ENCODE measurements at regions not wholly inside any gene's neighbourhood (a gene's known extent, or its start where the extent isn't known, plus 50 kb on each side); places are given as distances from the start of the nearest gene placed in this dataset.
"Not testable (repeated sequence)": the region's sequence is repeated elsewhere in the genome, so short reads cannot be mapped to it uniquely, and the experiment has no call there.

DNA sequence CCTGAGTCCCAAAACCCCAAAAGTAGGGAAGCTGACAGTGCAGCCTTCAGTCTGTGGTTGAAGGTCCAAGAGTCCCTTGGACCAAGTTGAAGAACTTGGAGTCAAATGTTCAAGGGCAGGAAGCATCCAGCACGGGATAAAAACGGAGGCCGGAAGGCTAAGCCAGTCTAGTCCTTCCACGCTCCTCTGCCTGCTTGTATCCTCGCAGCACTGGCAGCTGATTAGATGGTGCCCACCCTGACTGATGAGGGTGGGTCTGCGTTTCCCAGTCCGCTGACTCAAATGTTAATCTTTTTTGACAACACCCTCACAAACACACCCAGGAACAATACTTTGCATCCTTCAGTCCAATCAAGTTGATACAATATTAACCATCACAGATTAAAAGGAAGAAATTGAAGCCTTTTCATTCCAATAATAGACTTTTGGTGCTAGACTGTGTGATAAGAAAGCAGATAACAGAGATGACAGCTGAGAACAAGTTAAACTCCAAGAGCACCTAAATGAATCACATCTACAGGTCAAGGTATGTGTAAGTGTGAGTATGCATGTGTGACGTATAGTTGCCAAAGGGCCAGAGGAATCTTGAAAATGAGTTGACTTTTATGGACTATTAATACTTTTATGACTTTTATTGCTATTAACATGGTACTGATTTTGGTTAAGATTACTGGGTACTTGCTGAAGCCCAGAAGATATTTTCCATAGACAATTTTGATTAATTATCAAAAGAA is 933.5 kb upstream of the SOX9 start:
- Histone ChIP-seq H3K4me3 (ENCODE audit: low read length) (no peak overlapping the region), H3K4me1 (ENCODE audit: insufficient read depth, low read length) (no peaks in the 10 kb centered on the region), H3K9ac (ENCODE audit: low read depth, low read length) (no peak overlapping the region), H3K27ac (ENCODE audit: low read length) (no peak overlapping the region), H3K9me3 (ENCODE audit: insufficient read depth, low read depth, low read length) (no peaks in the 10 kb centered on the region), H3K27me3 (ENCODE audit: insufficient read depth, low read length) (no peaks in the 10 kb centered on the region), H3K36me3 (ENCODE audit: insufficient read depth, low read depth, low read length) (no peaks in the 10 kb centered on the region)

DNA sequence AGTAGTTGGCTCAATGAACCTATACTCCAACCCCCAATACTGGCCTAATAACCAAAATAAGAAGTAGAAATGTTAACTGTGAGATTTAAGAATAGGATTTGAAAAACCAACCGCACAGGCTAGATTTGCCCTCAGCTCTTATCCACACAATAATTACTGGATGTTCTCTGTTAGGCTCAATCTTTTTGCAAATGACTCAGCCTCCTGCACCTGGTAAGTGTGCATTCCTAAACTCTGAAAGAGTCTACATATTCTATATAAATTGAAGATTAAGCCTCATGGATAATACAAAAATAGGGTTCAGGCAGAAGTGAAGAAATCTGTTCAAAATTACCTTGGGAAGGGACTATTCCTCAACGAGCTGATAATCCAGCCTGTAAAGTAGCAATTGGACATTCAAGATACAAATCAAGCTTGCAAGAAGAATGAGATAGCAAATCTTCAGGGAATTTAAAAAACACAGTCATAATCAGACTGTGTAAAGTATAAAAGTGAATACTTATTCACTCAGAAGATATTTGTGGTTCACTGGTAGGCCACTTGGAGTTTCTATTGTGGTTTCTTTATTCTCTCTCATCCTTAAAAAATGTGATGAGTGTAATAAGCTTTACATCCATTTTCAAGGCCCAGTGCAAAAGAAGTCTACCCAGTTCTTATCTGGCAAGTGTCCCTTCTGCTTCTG is 931.9 kb upstream of the SOX9 start:
- no peaks in the 10 kb centered on the region for H3K9me3 ChIP-seq (ENCODE audit: insufficient read depth, low read depth, low read length)
- H3K4me1 ChIP-seq (ENCODE audit: insufficient read depth, low read length): no peaks in the 10 kb centered on the region
- H3K27ac ChIP-seq (ENCODE audit: low read length): no peak overlapping the region
- no peaks in the 10 kb centered on the region for H3K27me3 ChIP-seq (ENCODE audit: insufficient read depth, low read length)
- no peak overlapping the region for H3K4me3 ChIP-seq (ENCODE audit: low read length)
- H3K9ac ChIP-seq (ENCODE audit: low read depth, low read length): no peak overlapping the region
- H3K36me3 ChIP-seq (ENCODE audit: insufficient read depth, low read depth, low read length): no peaks in the 10 kb centered on the region

DNA sequence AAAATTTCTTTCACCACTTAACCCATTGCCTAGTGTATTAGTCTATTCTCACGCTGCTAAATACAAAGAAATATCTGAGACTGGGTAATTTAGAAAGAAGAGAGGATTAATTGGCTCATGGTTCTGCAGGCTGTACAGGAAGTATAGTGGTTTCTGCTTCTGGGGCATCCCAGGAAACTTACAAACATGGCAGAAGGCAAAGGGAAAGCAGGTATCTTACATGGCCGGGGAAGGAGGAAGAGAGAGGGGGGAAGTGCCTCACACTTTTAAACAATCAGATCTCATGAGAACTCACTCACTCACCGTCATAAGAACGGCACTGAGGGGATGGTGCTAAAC is 931.4 kb upstream of the SOX9 start:
- Histone ChIP-seq H3K27ac (ENCODE audit: low read length) (no peak overlapping the region), H3K4me3 (ENCODE audit: low read length) (no peak overlapping the region), H3K27me3 (ENCODE audit: insufficient read depth, low read length) (no peaks in the 10 kb centered on the region), H3K9me3 (ENCODE audit: insufficient read depth, low read depth, low read length) (no peaks in the 10 kb centered on the region), H3K36me3 (ENCODE audit: insufficient read depth, low read depth, low read length) (no peaks in the 10 kb centered on the region), H3K4me1 (ENCODE audit: insufficient read depth, low read length) (no peaks in the 10 kb centered on the region), H3K9ac (ENCODE audit: low read depth, low read length) (no peak overlapping the region)

DNA sequence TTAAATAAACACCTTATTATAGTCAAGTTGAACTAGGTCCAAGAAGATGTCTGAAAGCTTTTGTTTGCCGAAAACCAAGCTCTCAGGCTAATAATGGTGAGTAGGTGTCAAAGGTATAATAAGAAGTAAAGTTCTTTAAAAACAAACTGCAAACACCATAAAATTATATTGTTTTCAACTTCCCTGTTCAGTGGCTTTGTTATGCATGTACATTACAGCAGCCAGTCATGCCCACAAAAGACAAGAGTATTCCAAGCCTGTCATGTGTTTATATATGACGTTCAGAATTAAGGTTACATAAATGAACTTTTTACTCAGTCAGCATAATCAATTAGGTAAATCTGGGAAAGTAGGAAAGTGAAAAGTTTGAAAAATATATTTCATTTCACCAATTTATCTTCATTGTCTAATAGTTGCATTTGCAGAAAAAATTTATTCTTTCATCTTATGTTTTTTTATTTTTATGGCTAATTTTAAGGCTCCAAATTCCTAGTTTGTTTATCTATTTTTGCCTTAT is 928.7 kb upstream of the SOX9 start:
- Histone ChIP-seq H3K9ac (ENCODE audit: low read depth, low read length) (no peak overlapping the region), H3K27ac (ENCODE audit: low read length) (no peak overlapping the region), H3K27me3 (ENCODE audit: insufficient read depth, low read length) (no peaks in the 10 kb centered on the region), H3K4me3 (ENCODE audit: low read length) (no peak overlapping the region), H3K4me1 (ENCODE audit: insufficient read depth, low read length) (no peaks in the 10 kb centered on the region), H3K36me3 (ENCODE audit: insufficient read depth, low read depth, low read length) (no peaks in the 10 kb centered on the region), H3K9me3 (ENCODE audit: insufficient read depth, low read depth, low read length) (no peaks in the 10 kb centered on the region)

DNA sequence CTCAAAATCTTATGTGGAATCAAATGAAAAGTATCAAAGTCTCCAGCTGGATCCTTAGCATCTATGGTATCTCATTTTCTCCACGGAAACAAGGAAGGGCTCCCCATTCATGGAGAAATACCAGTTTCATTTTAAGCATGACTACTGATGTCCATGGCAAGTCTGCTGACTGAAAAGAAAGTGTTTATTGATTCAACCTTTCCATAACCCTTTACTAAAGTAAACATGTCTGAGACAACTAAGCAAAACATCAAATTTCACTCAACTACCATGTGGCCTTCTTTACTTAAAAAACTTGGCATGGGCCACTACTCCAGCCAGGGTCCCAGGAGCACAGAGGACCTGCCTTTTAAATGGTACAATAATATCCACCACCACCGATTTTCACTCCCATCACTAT is 928.0 kb upstream of the SOX9 start:
- no peaks in the 10 kb centered on the region for H3K27me3 ChIP-seq (ENCODE audit: insufficient read depth, low read length)
- no peak overlapping the region for H3K4me3 ChIP-seq (ENCODE audit: low read length)
- H3K27ac ChIP-seq (ENCODE audit: low read length): no peak overlapping the region
- no peaks in the 10 kb centered on the region for H3K9me3 ChIP-seq (ENCODE audit: insufficient read depth, low read depth, low read length)
- H3K4me1 ChIP-seq (ENCODE audit: insufficient read depth, low read length): no peaks in the 10 kb centered on the region
- H3K9ac ChIP-seq (ENCODE audit: low read depth, low read length): no peak overlapping the region
- no peaks in the 10 kb centered on the region for H3K36me3 ChIP-seq (ENCODE audit: insufficient read depth, low read depth, low read length)

DNA sequence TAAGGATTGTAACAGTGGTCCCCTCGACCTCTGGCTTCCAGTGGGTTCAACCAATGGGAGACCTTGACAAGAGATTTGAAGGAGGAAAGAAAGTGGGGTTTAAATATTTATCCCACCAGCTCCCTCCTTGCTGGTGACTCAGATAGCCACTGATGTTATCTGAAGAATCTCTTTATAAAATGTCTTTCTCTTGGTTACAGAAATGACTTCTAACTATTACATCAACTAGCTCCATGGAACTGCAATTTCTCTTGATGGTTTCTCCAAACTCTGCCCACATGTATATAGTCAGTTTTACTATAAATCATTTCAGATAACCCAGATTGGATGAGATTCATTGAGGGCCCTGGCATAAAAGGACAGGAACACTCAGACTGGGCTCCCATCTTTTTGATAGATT is 920.2 kb upstream of the SOX9 start:
- Histone ChIP-seq H3K9ac (ENCODE audit: low read depth, low read length) (no peak overlapping the region), H3K4me3 (ENCODE audit: low read length) (no peak overlapping the region), H3K36me3 (ENCODE audit: insufficient read depth, low read depth, low read length) (no peaks in the 10 kb centered on the region), H3K9me3 (ENCODE audit: insufficient read depth, low read depth, low read length) (no peaks in the 10 kb centered on the region), H3K4me1 (ENCODE audit: insufficient read depth, low read length) (no peaks in the 10 kb centered on the region), H3K27ac (ENCODE audit: low read length) (no peak overlapping the region), H3K27me3 (ENCODE audit: insufficient read depth, low read length) (no peaks in the 10 kb centered on the region)

DNA sequence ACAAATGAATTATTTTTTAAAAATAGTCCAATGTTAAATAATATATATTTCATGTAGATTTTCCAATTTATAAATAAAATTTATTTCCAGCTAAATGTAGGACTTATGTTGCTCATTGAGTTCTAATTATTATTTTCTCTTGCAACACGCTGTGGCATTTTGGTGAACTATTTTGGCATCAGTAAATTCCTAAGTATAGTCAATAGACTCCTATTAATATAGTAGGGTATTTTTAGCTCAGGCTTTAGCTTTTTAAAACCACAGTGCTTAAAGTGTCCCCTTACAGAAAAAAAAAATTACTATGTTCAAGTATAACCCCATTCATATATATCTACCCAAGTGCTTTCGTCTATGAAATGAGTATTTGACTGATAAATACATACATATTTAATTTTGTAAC is 919.2 kb upstream of the SOX9 start:
- H3K9me3 ChIP-seq (ENCODE audit: insufficient read depth, low read depth, low read length): no peaks in the 10 kb centered on the region
- H3K27ac ChIP-seq (ENCODE audit: low read length): no peak overlapping the region
- H3K4me1 ChIP-seq (ENCODE audit: insufficient read depth, low read length): no peaks in the 10 kb centered on the region
- no peak overlapping the region for H3K9ac ChIP-seq (ENCODE audit: low read depth, low read length)
- H3K36me3 ChIP-seq (ENCODE audit: insufficient read depth, low read depth, low read length): no peaks in the 10 kb centered on the region
- no peak overlapping the region for H3K4me3 ChIP-seq (ENCODE audit: low read length)
- H3K27me3 ChIP-seq (ENCODE audit: insufficient read depth, low read length): no peaks in the 10 kb centered on the region

DNA sequence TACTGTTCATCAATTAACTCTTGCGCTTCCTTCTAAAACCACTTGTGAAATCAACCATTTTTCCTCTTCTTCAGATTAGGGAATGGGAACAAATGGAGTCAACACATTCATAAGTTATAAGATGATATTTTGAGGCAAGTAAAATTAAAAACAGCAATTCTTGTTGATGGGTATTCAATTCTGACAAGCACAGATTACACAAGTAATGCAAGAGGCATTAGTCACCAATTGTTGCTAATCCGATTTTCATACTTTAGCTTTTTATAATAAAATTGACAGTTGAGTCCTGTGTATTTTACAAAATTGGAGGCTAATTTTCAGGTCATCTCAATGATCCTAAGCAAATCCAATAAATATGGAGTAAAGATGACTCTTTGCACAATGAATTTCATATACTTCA is 918.4 kb upstream of the SOX9 start:
- H3K4me1 ChIP-seq (ENCODE audit: insufficient read depth, low read length): no peaks in the 10 kb centered on the region
- no peaks in the 10 kb centered on the region for H3K36me3 ChIP-seq (ENCODE audit: insufficient read depth, low read depth, low read length)
- no peaks in the 10 kb centered on the region for H3K27me3 ChIP-seq (ENCODE audit: insufficient read depth, low read length)
- no peak overlapping the region for H3K27ac ChIP-seq (ENCODE audit: low read length)
- no peaks in the 10 kb centered on the region for H3K9me3 ChIP-seq (ENCODE audit: insufficient read depth, low read depth, low read length)
- no peak overlapping the region for H3K9ac ChIP-seq (ENCODE audit: low read depth, low read length)
- H3K4me3 ChIP-seq (ENCODE audit: low read length): no peak overlapping the region

DNA sequence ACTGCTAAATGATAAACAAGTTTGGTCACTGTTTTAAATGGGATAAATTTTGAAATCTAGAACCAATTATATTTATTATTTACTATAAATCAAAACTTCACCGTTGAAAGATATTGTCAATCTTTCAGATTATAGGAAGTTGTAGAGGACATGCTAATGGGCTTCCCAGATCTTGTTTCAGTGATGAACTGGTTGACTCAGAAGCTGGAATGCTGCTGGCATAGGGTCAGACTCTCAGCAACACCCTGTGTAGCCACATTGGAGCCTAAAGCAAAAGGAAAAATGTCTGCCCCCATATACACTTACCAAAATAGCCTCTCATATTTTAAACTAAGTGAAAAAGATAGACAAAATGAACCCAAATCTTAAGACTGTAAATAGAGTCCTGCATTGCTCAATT is 916.9 kb upstream of the SOX9 start:
- Histone ChIP-seq H3K9me3 (ENCODE audit: insufficient read depth, low read depth, low read length) (no peaks in the 10 kb centered on the region), H3K4me1 (ENCODE audit: insufficient read depth, low read length) (no peaks in the 10 kb centered on the region), H3K4me3 (ENCODE audit: low read length) (no peak overlapping the region), H3K36me3 (ENCODE audit: insufficient read depth, low read depth, low read length) (no peaks in the 10 kb centered on the region), H3K27ac (ENCODE audit: low read length) (no peak overlapping the region), H3K27me3 (ENCODE audit: insufficient read depth, low read length) (no peaks in the 10 kb centered on the region), H3K9ac (ENCODE audit: low read depth, low read length) (no peak overlapping the region)

DNA sequence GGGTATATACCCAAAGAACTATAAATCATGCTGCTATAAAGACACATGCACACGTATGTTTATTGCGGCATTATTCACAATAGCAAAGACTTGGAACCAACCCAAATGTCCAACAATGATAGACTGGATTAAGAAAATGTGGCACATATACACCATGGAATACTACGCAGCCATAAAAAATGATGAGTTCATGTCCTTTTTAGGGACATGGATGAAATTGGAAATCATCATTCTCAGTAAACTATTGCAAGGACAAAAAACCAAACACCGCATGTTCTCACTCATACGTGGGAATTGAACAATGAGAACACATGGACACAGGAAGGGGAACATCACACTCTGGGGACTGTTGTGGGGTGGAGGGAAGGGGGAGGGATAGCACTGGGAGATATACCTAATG is 914.9 kb upstream of the SOX9 start:
- not testable (repeated sequence) for H3K27ac ChIP-seq (ENCODE audit: low read length); H3K4me1 ChIP-seq (ENCODE audit: insufficient read depth, low read length); H3K9me3 ChIP-seq (ENCODE audit: insufficient read depth, low read depth, low read length); H3K4me3 ChIP-seq (ENCODE audit: low read length); H3K9ac ChIP-seq (ENCODE audit: low read depth, low read length); H3K36me3 ChIP-seq (ENCODE audit: insufficient read depth, low read depth, low read length); H3K27me3 ChIP-seq (ENCODE audit: insufficient read depth, low read length)

DNA sequence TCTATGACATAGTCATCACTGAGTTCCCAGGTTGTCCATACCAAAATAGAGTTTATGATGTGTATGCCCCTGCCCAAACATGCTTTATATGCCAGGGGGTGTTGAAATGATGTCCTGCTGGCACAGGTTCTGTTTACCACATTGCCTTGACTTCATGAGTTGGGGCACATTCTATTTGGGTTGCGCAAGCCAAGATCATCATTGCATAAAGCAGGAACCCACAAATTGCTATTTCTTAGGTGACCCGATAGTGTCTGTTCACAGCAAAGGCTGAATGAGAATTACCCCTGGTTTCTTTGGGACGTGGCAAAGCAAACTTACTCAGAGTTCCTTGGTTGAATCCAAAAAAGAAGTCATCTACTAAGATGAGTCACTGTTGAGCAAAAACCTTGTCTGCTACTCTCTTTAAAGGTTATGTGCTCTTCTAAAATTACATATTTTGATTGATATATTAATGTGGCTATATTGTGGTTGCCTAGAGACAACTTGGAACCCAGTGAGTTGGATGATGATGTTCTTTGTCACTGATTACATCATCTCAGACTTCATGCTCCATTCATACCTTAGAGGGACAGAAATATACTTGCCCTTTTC is 912.6 kb upstream of the SOX9 start:
- Histone ChIP-seq H3K27me3 (ENCODE audit: insufficient read depth, low read length) (no peaks in the 10 kb centered on the region), H3K9ac (ENCODE audit: low read depth, low read length) (no peak overlapping the region), H3K36me3 (ENCODE audit: insufficient read depth, low read depth, low read length) (no peaks in the 10 kb centered on the region), H3K4me1 (ENCODE audit: insufficient read depth, low read length) (no peaks in the 10 kb centered on the region), H3K9me3 (ENCODE audit: insufficient read depth, low read depth, low read length) (no peaks in the 10 kb centered on the region; the same call in 1 of the 2 replicates), H3K27ac (ENCODE audit: low read length) (no peak overlapping the region), H3K4me3 (ENCODE audit: low read length) (no peak overlapping the region)

DNA sequence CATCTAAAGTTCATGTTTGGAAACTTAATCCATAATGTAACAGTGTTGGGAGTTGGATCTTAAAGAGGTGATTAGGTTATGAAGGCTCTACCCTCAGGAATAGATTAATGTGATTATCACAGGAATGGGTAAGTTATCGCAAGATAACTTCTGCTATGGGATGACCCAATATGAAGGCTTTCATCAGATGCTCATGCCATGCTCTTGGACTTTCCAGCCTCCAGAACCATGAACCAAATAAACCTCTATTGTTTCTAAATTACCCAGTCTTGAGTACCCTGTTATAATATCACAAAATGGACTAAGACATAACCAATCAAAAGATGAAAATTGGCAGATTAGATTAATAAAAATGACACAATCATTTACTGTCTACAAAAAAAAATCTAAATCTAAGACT is 906.9 kb upstream of the SOX9 start:
- no peak overlapping the region for H3K27ac ChIP-seq (ENCODE audit: low read length)
- H3K4me3 ChIP-seq (ENCODE audit: low read length): no peak overlapping the region
- no peaks in the 10 kb centered on the region for H3K27me3 ChIP-seq (ENCODE audit: insufficient read depth, low read length)

More for the DNA sequence above, 906.9 kb upstream of the SOX9 start:
- Histone ChIP-seq H3K9ac (ENCODE audit: low read depth, low read length) (no peak overlapping the region), H3K9me3 (ENCODE audit: insufficient read depth, low read depth, low read length) (no peaks in the 10 kb centered on the region; the same call in 1 of the 2 replicates), H3K4me1 (ENCODE audit: insufficient read depth, low read length) (no peaks in the 10 kb centered on the region), H3K36me3 (ENCODE audit: insufficient read depth, low read depth, low read length) (no peaks in the 10 kb centered on the region)

Data from iPS-20b (cell line).